Activated CD4-positive, alpha-beta memory T cell treated with anti-CD3 and anti-CD28 coated beads, Interleukin-2, amount 10 ng/mL, durations not matched to agents 7 days and 5 days (primary cell): ENCODE measurements at regions not wholly inside any gene's neighbourhood (a gene's known extent, or its start where the extent isn't known, plus 50 kb on each side); places are given as distances from the start of the nearest gene placed in this dataset.

Source experiments
- CTCF ChIA-PET: fragments of 350-600 bp; sonication (Branson Sonifier 250); formaldehyde crosslinking; loops from one replicate; lab custom pipeline; 2021; ENCODE audit warnings: antibody characterized with exemption, inconsistent platforms; lab: Charles Lee
- POLR2A ChIA-PET: fragments of 350-600 bp; sonication (Branson Sonifier 250); formaldehyde crosslinking; loops from one replicate; lab custom pipeline; 2021; ENCODE audit warnings: antibody characterized with exemption; lab: Charles Lee
- DNase-seq: peaks from one replicate; pipeline ENCODE4 v3.0.0-alpha.2; 2020
- H3K27ac Mint-ChIP-seq: one replicate; pipeline ENCODE4 v1.8.0; 2021; ENCODE audit warnings: mild to moderate bottlenecking, mixed read lengths
- H3K27me3 Mint-ChIP-seq: one replicate; pipeline ENCODE4 v1.8.0; 2021; ENCODE audit warnings: mixed read lengths
- H3K36me3 Mint-ChIP-seq: one replicate; pipeline ENCODE4 v1.8.0; 2021; ENCODE audit warnings: low read depth, mixed read lengths
- H3K4me1 Mint-ChIP-seq: one replicate; pipeline ENCODE4 v1.8.0; 2021; ENCODE audit warnings: mixed read lengths
- H3K4me3 Mint-ChIP-seq: one replicate; pipeline ENCODE4 v1.8.0; 2021; ENCODE audit warnings: mild to moderate bottlenecking, mixed read lengths
- H3K9me3 Mint-ChIP-seq: one replicate; pipeline ENCODE4 v1.8.0; 2021; ENCODE audit warnings: mixed read lengths

GRCh38 chr1:116454940-116455339, 81.9 kb downstream of the ATP1A1 start:
- Mint-ChIP-seq H3K4me3 (no peak overlapping the region), H3K27me3 (no peaks in the 10 kb centered on the region), H3K36me3 (no peaks in the 10 kb centered on the region), H3K27ac (no peak overlapping the region), H3K9me3 (no peaks in the 10 kb centered on the region), H3K4me1 (no peaks in the 10 kb centered on the region)
- POLR2A ChIA-PET, result no interaction called here
- CTCF ChIA-PET, result no interaction called here
- no peak for DNase-seq

GRCh38 chr1:116455509-116455908, 82.5 kb downstream of the ATP1A1 start:
- H3K27me3 Mint-ChIP-seq, result no peaks in the 10 kb centered on the region
- CTCF ChIA-PET, result no interaction called here
- DNase-seq, result no peak
- H3K4me3 Mint-ChIP-seq, result no peak overlapping the region
- no peaks in the 10 kb centered on the region for H3K9me3 Mint-ChIP-seq
- POLR2A ChIA-PET, result no interaction called here
- H3K27ac Mint-ChIP-seq, result no peak overlapping the region
- H3K4me1 Mint-ChIP-seq, result no peaks in the 10 kb centered on the region
- H3K36me3 Mint-ChIP-seq, result no peaks in the 10 kb centered on the region

GRCh38 chr1:116457946-116458604, 85.0 kb downstream of the ATP1A1 start:
- no peaks in the 10 kb centered on the region for H3K9me3 Mint-ChIP-seq
- H3K27me3 Mint-ChIP-seq, result peaks cover 3% of the 10 kb centered on the region
- CTCF ChIA-PET, result no interaction called here
- H3K4me3 Mint-ChIP-seq, result no peak overlapping the region
- no peak overlapping the region for H3K27ac Mint-ChIP-seq
- H3K4me1 Mint-ChIP-seq, result no peaks in the 10 kb centered on the region
- POLR2A ChIA-PET, result no interaction called here
- no peaks in the 10 kb centered on the region for H3K36me3 Mint-ChIP-seq
- no peak for DNase-seq

GRCh38 chr1:116458695-116459094, 85.7 kb downstream of the ATP1A1 start:
- no peak overlapping the region for H3K4me3 Mint-ChIP-seq
- ChIA-PET POLR2A (no interaction called here), CTCF (no interaction called here)
- H3K27me3 Mint-ChIP-seq, result peaks cover 3% of the 10 kb centered on the region
- no peak overlapping the region for H3K27ac Mint-ChIP-seq
- no peaks in the 10 kb centered on the region for H3K36me3 Mint-ChIP-seq
- no peaks in the 10 kb centered on the region for H3K4me1 Mint-ChIP-seq
- no peak for DNase-seq
- H3K9me3 Mint-ChIP-seq, result no peaks in the 10 kb centered on the region

- DNase-seq, result no peak
- H3K36me3 Mint-ChIP-seq, result no peaks in the 10 kb centered on the region
- no peak overlapping the region for H3K27ac Mint-ChIP-seq
- peaks cover 6% of the 10 kb centered on the region for H3K27me3 Mint-ChIP-seq
- no peaks in the 10 kb centered on the region for H3K9me3 Mint-ChIP-seq
- no peaks in the 10 kb centered on the region for H3K4me1 Mint-ChIP-seq
- no peak overlapping the region for H3K4me3 Mint-ChIP-seq
- POLR2A ChIA-PET, result no interaction called here
- CTCF ChIA-PET, result no interaction called here
Observed at GRCh38 chr1:116460261-116460660, 87.2 kb downstream of the ATP1A1 start.

GRCh38 chr1:116460783-116461376, 87.8 kb downstream of the ATP1A1 start:
- ChIA-PET CTCF (interaction anchor here (1.2 to 1.3 kb wide), 2 partner anchors 24 to 322 kb away, joined by 3 to 4 read pairs; no protein-coding TSS in a partner anchor), POLR2A (no interaction called here)
- no peak overlapping the region for H3K4me3 Mint-ChIP-seq
- H3K27ac Mint-ChIP-seq, result no peak overlapping the region
- no peak for DNase-seq
- no peaks in the 10 kb centered on the region for H3K36me3 Mint-ChIP-seq
- no peaks in the 10 kb centered on the region for H3K4me1 Mint-ChIP-seq
- H3K9me3 Mint-ChIP-seq, result no peaks in the 10 kb centered on the region
- peaks cover 10% of the 10 kb centered on the region for H3K27me3 Mint-ChIP-seq

- CTCF ChIA-PET, result interaction anchor here (1.2 to 1.3 kb wide), 2 partner anchors 23 to 323 kb away, joined by 3 to 4 read pairs; no protein-coding TSS in a partner anchor
- DNase-seq, result no peak
Observed at GRCh38 chr1:116461723-116462122, 88.7 kb downstream of the ATP1A1 start.

GRCh38 chr1:116462722-116463121, 89.7 kb downstream of the ATP1A1 start:
- Mint-ChIP-seq H3K27me3 (peaks cover 14% of the 10 kb centered on the region), H3K4me3 (no peak overlapping the region), H3K36me3 (no peaks in the 10 kb centered on the region), H3K4me1 (no peaks in the 10 kb centered on the region), H3K27ac (no peak overlapping the region), H3K9me3 (no peaks in the 10 kb centered on the region)
- no peak for DNase-seq
- POLR2A ChIA-PET, result no interaction called here
- CTCF ChIA-PET, result interaction anchor here (0.7 to 0.9 kb wide), 2 partner anchors 23 to 314 kb away, joined by 3 read pairs; no protein-coding TSS in a partner anchor

More at GRCh38 chr1:116461723-116462122, 88.7 kb downstream of the ATP1A1 start:
- Mint-ChIP-seq H3K27ac (no peak overlapping the region), H3K4me1 (no peaks in the 10 kb centered on the region), H3K27me3 (peaks cover 13% of the 10 kb centered on the region), H3K9me3 (no peaks in the 10 kb centered on the region), H3K36me3 (no peaks in the 10 kb centered on the region), H3K4me3 (no peak overlapping the region)
- POLR2A ChIA-PET, result no interaction called here

- CTCF ChIA-PET, result interaction anchor here (0.9 to 1.3 kb wide), 2 partner anchors 315 to 325 kb away, joined by 3 read pairs; no protein-coding TSS in a partner anchor
- Mint-ChIP-seq H3K27me3 (peaks cover 14% of the 10 kb centered on the region), H3K27ac (no peak overlapping the region), H3K4me1 (no peaks in the 10 kb centered on the region), H3K4me3 (no peak overlapping the region), H3K36me3 (no peaks in the 10 kb centered on the region), H3K9me3 (no peaks in the 10 kb centered on the region)
- POLR2A ChIA-PET, result no interaction called here
- DNase-seq, result no peak
Observed at GRCh38 chr1:116463730-116464129, 90.7 kb downstream of the ATP1A1 start.
